Left hindlimb (tissue), 1 donor: ENCODE measurements at regions not wholly inside any gene's neighbourhood (a gene's known extent, or its start where the extent isn't known, plus 50 kb on each side); places are given as distances from the start of the nearest gene placed in this dataset.
"Not testable (repeated sequence)": the region's sequence is repeated elsewhere in the genome, so short reads cannot be mapped to it uniquely, and the experiment has no call there.

Experiments used
- DNase-seq: peaks from one replicate; pipeline ENCODE4 v3.0.0-alpha.2; 2018

DNA sequence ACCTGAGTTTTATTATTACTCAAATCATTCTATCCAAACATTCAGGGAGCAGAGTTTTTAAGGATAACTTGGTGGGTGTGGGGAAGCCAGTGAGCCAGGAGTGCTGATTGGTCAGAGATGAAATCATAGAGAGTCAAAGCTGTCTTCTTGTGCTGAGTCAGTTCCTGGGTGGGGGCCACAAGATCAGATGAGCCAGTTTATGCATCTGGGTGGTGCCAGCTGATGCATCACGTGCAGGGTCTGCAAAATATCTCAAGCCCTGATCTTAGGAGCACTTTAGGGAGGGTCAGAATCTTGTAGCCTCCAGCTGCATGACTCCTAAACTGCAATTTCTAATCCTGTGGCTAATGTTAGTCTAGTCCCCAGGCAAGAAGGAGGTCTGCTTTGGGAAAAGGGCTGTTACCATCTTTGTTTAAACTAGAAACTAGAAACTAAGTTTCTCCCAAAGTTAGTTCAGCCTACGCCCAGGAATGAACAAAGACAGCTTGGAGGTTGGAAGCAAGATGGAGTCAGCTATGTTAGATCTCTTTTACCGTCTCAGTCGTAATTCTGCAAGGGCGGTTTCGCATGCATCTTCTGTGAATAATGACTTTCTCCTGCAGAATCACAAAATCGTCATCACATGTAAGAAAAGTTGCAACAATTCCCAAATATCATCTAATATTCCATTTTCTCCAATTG is 97.5 kb downstream of the ZNF664 start:
- DNase-seq: not testable (repeated sequence)

DNA sequence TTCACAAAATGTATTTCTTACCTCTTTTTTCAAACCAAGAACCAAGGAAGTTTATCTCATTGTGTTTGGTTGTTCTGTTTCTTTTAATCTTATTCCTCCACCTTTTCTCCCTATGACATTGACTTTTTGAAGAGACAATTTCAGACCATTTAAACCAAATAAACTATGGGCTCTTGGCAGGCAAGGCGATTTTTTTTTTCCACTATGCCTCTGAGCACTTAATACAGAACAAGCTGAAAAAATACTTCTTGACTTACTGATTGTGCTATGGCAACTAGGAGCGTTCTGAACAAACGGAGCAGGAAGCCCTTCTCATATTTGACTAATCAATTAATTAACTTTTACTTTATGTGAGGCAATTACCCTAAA is 98.0 kb downstream of the ZNF664 start:
- DNase-seq: no peak

DNA sequence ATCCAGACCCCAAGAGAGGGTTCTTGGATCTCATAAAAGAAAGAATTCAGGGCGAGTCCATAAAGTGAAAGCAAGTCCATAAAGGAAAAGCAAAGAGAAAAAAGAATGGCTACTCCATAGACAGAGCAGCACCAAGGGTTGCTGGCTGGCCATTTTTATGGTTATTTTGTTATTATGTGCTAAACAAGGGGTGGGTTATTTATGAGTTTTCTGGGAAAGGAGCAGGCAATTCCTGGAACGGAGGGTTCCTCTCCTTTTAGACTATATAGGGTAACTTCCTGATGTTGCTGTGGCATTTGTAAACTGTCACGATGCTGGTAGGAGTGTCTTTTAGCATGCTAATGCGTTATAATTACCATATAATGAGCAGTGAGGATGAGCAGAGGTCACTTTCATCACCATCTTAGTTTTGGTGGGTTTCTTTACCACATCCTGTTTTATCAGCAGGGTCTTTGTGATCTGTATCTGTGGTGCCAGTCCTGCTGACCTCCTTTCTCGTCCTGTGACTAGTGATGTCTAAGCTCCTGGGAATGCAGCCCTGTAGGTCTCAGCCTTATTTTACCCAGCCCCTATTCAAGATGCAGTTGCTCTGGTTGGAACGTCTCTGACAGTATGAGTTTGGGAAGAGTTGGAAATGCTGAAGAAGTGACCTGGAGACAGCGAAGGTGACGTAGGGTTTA is 100.5 kb downstream of the ZNF664 start:
- no peak for DNase-seq

DNA sequence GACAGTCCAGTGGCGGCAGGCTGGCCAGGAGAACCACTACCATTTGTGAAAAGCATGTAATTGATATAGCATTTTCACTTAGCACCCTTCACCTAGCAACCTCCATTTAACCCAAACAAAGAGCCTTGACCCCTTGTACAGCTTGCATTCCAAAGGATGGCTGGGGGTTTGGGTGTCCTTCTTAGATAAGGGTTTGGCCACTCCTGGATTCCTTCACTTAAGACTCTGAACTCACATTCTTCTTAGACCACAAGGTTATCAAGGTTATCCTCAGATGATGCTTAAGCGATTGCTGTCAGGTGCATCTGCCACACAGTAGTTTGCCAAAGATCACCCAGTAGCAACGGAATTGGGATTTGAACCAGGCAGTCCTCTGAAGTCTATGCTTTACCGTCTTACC is 102.8 kb downstream of the ZNF664 start:
- no peak for DNase-seq

DNA sequence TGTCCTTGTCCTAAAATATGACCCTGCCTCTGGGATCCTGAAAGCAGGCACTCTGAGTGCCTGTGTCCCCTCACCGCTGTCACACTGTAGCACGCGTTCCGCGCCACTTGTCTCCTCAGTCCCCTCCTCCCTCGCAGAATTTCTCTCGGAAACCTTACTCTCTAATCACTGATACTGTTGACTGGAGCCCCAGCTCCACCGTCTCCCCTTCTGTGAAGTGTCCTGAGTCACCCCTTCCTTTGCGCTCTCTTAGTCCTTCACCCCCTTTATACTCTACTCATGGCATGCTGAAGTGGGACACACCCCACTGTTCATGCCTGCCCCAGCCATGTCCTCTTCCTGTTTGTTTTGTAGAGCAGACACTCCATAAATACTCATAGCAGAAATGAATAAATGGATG is 104.7 kb downstream of the ZNF664 start:
- no peak for DNase-seq

DNA sequence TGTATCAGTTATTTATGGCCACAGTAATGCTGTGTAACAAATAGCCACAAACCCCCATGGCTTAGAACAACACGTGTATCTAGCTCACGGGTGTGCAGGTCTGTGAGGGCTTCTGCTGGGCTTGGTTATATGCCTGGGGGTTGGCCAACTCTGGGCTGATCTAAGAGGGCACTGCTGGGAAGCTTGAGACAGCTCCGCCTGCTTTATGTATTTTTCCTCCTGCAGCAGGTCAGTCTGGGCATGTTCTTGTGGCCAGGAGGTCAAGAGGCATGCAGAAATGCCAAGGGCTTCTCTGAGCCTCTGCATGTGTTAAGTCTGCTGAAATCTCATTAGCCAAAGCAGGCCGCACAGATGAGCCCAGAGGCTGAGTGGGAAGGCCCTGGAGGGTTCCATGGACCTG is 105.8 kb downstream of the ZNF664 start:
- DNase-seq: no peak

DNA sequence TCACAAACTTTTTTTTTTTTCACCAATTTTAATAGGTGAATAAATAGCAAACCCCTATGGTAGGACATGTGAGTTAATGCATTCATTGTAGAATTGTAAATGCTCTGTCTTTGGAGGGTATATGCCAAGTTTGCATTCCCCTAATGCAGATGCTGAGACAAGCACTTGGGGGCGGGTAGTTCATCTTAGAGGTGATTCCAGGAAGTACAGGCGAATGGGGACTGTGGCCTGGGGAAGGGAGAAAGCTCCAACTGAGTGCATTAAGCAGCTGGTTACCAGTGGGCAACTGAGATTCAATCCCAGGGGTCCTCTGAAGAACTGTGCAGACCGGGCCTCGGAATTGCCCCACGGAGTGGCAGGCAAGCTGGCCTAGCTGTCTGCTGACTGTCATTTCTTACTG is 107.6 kb downstream of the ZNF664 start:
- DNase-seq: no peak

DNA sequence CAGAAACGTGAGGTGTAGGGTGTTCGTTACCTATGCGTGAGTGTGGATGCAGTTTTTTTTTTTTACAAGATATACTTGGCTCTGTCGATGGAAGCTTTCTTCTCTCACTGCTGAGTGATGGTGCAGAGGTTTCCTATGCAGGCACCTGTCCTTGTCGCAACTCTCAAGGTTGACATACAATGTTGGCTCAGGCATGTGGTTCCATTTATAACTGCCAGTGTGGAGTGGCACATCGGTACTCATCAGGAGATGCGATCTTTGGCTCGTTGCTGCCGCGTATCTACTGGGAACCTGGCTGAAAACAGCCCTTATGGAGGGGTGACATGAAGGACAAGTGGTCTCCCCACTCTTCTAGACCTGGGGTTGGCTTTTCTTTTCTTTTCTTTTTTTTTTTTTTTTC is 109.0 kb downstream of the ZNF664 start:
- DNase-seq: no peak

DNA sequence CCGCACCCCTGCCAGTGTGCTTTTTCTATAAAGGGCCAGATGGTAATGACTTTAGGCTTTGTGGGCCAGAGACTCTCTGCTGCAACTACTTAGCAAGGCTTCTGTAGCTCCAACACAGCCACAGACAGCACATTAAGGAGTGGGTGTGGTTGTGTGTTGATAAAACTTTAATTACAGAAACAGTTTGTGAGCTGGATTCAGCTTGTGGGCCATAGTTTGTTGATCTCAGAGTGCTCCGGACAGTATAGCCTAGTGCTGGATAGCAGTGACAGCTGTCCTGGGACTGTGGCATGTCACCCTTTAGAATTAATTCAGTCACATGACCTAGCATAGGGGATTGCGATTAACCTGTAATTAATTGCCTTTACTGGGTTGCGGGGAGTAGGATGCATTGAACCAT is 109.7 kb downstream of the ZNF664 start:
- DNase-seq: no peak

DNA sequence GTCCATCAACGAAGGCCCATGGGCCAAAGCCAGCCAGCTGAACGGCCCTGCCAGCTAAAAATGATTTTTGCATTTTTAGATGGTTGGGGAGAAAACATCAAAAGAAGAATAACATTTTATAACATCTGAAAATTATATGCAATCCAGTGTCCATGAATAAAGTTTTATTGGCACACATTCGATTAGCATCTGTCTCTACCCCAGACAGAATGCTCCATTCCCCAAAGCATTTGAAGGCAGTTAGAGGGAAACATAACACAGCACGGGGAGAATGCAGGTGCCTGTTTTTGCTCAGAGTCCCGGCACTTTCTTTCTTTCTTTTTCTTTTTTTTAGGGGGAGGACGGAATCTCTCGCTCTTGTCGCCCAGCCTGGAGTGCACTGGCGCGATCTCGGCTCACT is 110.7 kb downstream of the ZNF664 start:
- no peak for DNase-seq

DNA sequence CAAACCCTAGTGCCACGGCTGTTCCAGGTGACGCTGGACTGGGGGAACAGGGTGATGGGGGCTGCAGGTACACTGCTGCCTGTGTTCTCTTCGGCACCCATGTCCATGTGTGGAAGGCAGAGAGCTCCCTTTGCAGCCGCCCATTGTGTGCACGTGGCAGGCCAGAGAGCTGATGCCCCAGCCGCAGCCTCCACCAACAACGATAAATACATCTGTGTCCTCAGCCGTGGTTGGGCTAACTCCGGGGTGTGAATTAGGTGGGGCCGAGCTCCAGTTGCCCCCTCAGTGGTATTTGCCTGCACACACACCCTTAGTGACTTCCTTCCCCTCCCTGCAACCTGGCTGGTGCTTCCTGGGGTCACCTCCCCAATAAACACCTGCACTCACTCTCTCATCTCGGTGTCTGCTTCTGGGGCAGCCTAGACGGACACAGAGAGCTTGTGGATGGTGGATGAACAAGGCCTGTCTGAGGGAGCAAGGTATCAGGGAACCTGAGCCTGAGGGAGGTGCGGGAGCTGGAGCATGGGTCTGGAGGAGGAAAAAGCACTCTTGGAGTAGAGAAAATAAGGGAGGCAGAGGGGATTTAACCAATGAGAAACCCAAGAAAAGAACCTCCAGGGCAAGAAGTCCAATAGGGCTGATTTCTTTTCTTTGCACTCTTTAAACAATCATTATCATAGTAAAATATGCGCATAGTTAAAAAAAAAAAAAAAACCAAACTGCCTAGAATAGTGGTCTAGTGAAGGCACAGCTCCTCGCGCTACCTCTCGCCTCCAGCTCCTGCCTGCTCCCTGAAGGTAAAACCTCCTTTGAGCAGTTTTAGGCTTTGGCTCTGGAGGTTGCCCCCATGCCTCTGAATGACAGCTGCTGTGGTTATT is 112.6 kb downstream of the ZNF664 start:
- DNase-seq: no peak

DNA sequence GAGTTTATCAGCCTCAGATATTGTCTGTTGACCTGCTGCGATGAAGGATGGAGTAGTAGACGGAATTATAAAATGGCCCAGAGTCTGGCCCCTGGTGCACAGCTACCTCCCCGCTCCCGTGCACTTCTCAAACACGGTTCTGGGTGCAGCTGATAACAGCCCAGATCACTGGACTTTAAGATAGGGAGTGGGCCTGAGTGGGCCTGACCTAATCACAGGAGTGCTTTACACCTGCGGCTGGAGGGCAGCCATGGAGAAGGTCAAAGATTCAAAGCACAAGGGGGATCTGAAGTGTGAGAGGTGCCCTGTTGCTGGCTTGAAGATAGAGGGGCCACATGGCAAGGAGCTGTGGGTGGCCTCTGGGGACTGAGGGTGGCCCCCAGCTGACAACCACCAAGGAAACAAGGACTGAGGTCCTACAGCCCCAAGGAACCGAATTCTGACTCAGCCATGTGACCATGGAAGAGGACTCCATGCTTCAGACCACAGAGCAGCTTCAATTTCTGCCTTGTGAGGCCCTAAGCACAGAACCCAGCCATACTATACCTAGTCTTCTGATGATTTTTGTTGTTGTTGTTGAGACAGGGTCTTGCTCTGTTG is 113.4 kb downstream of the ZNF664 start:
- DNase-seq: no peak

DNA sequence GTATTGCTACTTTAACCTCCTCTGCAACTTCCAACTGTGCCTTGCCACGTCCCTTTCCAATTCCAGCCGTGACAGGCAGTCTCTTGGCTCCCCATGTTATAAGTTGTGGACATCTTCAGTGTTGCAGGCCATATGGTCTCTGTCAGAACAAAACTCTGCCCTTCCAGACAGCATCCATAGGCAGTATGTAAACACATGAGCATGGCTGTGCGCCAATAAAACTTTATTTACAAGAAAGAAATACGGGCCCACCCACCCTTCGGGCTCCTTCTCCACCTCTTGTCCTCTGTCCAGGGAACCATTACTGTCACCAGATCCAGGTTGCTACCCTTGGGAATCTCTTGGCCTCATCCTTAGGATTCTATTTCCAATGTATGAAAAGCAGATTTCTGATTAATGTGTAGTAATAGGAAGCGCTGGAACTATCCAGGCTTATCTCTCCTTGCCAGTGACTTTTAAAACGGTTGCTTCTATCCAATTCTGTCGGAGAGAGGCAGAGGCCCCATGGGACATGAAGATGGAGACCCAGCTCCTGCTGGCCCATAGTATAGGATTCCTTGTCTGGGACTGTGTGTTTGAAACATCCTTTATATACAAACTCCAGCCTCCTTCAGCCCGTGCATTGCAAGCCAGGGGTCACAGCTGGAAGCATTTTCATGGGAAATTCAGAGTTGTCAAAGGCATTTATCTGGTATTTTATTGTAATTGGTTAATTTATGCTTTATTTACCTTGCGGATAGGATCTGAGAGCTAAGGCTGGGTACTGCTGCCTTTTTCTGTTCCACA is 114.4 kb downstream of the ZNF664 start:
- DNase-seq: no peak

DNA sequence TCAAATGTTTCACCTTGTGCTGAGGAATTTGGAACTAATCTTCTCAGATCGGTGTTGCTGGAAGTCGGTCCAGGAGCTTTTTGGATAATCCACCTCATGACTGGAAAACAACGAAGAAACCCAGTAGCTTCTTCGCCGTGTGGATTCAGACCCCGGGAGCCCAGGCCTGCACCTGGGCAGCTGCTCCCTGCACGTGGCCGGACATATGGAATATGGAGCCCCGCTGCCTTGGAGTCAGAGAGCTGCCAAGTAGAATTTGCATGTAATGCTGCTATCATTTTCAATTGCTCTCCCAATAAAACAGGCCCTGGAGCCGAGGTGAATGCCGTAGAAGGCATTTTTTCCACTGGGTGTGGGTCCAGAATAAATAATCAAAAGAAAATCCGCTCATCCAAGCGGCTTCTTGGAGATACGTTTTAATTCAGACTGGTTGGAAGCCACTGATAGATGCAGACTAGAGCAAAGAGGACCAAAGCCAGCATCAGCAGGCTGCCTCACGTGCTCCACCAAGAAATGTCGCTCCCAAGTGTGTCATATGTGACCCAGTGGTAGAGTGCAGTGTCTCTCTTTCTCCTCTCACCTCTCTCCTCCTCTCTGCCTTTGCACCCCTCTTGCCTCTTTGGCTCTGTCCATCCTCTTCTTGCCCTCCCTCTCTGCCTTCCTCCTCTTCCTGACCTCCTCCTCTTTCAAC is 115.3 kb downstream of the ZNF664 start:
- peak; percentile 64 for DNase-seq

DNA sequence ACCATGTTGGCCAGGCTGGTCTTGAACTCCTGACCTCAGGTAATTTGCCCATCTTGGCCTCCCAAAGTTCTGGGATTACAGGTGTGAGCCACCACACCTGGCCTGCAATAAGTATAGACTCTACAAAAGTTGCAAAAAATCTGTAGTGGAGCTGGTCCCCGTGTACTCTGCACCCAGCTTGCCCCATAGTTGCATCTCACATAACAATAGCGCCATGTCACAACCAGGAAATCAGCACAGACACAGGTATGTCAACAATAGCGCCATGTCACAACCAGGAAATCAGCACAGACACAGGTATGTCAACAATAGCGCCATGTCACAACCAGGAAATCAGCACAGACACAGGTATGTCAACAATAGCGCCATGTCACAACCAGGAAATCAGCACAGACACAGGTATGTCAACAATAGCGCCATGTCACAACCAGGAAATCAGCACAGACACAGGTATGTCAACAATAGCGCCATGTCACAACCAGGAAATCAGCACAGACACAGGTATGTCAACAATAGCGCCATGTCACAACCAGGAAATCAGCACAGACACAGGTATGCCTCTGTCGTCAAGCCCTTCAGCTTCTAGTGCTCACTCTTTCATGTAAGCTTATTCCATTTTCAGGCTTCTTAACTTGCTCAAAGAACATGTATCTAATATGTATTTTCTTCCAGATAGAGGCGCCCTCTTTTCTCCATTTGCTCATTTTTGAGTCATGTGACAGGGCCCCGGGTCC is 116.3 kb downstream of the ZNF664 start:
- DNase-seq: not testable (repeated sequence)

DNA sequence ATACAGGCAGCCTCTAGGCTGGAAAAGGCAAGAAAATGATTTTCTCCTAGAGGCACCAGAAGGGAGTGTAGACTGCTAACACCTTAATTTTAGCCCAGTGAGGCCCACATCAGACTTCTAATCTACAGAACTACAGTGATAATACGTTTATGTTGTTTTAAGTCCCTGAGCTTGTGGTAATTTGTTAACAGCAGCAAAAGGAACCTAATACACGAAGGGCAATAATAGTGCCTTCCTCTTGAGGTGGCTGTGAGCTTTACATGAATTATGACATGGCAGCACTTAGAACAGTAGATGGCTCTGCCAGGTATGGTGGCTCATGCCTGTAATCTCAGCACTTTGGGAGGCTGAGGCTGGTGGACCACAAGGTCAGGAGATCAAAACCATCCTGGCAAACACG is 118.8 kb downstream of the ZNF664 start:
- no peak for DNase-seq

DNA sequence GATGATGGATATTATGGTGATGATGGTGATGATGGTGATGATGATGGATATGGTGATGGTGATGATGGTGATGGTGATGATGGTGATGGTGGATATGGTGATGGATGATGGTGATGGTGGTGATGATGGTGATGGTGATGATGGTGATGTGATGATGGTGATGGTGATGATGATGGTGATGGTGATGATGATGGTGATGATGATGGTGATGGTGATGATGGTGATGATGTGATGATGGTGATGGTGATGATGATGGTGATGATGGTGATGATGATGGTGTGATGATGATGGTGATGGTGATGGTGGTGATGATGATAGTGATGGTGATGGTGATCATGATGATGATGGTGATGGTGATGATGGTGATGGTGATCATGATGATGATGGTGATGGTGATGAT is 119.5 kb downstream of the ZNF664 start:
- DNase-seq: not testable (repeated sequence)

DNA sequence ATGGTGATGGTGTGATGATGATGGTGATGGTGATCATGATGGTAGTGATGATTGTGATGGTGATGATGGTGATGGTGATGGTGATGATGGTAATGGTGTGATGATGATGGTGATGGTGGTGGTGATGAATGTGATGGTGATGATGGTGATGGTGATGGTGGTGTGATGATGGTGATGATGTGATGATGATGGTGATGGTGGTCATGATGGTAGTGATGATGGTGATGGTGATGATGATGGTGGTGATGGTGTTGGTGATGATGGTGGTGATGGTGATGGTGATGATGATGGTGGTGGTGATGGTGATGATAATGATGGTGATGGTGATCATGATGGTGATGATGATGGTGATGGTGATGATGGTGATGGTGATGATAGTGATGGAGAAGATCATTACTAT is 120.3 kb downstream of the ZNF664 start:
- no peak for DNase-seq

DNA sequence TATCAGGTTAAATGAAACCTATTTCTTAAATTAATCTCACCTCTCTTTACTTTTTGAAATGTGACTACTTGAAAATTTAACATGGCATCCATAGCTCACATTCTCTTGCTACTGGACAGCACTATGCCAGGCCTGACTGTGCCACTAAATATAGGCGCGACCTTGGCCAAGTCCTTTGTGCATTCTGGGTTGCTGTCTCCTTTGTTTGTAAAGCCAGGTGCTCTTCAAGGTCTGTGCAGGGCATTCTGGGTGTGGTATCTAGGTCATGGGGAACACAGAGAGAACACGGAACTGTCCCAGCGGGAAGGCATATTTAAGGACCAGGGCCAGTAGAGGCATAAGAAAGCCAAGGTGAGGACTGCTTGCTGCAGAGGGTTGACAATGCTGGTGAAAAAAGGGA is 121.2 kb downstream of the ZNF664 start:
- no peak for DNase-seq

DNA sequence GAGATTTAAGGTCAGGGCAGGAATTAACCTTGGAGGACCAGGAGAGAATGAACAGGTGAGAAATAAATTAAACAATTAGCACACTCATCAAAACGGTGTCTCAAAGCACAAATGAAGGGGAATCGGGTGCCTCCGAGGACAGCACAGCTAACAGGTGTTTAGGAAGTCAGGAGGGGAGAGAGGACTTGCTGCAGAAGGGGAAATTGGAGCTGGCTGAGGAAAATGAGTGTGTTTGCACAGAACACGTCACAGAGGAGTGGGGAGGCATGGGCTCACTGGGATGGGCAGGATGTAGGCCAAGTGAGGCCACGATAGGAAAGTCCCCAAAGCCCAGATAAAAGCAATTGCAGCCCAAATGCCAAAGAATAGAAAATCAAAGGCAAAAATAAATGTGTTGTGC is 121.7 kb downstream of the ZNF664 start:
- DNase-seq: no peak

DNA sequence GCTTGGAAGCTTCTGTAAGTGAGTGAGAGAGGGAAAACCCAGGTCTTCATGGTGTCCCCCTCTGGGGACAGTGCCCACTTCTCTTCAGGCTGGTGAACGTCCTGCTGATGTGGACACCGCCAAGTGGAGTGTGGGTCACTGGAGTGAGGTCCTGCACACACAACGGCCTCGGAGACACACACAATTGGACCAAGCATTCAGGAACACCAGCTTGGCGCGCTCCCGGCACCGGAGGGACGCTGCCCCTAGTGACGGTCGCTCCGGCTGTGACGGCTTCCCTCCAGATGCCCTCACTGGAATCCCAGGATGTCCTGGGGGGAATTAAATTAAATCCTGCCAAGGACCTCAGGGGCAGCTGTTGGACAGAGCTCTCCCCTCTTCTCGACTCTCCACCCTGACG is 123.1 kb downstream of the ZNF664 start:
- no peak for DNase-seq
